HFF-Myc (cell line): ENCODE measurements at regions not wholly inside any gene's neighbourhood (a gene's known extent, or its start where the extent isn't known, plus 50 kb on each side); places are given as distances from the start of the nearest gene placed in this dataset.
"Not testable (repeated sequence)": the region's sequence is repeated elsewhere in the genome, so short reads cannot be mapped to it uniquely, and the experiment has no call there.

Experiments used
- DNase-seq: peaks from one replicate; pipeline ENCODE4 v3.0.0-alpha.2; 2011; ENCODE audit warnings: low read depth; ENCODE audit errors: extremely low read depth
- H3K4me3 ChIP-seq: replicated peaks from 2 replicates; pipeline ENCODE4 v1.5.1; 2011; ENCODE audit warnings: low read depth, mild to moderate bottlenecking, control low read depth, low read length
- TF ChIP-seq, protein P1 (sequence below): IDR thresholded peaks from 2 replicates; pipeline ENCODE4 v1.5.1; 2012; ENCODE audit warnings: mild to moderate bottlenecking, low read depth, low read length, control low read depth; ENCODE audit errors: missing control alignments

GRCh38 chr2:138421315-138421970, 80.1 kb upstream of the SPOPL start:
- DNase-seq, result no peak
- TF ChIP-seq, protein P1, sequence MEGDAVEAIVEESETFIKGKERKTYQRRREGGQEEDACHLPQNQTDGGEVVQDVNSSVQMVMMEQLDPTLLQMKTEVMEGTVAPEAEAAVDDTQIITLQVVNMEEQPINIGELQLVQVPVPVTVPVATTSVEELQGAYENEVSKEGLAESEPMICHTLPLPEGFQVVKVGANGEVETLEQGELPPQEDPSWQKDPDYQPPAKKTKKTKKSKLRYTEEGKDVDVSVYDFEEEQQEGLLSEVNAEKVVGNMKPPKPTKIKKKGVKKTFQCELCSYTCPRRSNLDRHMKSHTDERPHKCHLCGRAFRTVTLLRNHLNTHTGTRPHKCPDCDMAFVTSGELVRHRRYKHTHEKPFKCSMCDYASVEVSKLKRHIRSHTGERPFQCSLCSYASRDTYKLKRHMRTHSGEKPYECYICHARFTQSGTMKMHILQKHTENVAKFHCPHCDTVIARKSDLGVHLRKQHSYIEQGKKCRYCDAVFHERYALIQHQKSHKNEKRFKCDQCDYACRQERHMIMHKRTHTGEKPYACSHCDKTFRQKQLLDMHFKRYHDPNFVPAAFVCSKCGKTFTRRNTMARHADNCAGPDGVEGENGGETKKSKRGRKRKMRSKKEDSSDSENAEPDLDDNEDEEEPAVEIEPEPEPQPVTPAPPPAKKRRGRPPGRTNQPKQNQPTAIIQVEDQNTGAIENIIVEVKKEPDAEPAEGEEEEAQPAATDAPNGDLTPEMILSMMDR, result no peak

GRCh38 chr2:138421971-138422335, 79.6 kb upstream of the SPOPL start:
- TF ChIP-seq, protein P1, result no peak
- DNase-seq, result no peak
- H3K4me3 ChIP-seq, result no peak overlapping the region

More at GRCh38 chr2:138421315-138421970, 80.1 kb upstream of the SPOPL start:
- H3K4me3 ChIP-seq, result no peak overlapping the region

- TF ChIP-seq, protein P1, result no peak
- H3K4me3 ChIP-seq, result no peak overlapping the region
- no peak for DNase-seq
Observed at GRCh38 chr2:138423198-138423597, 78.4 kb upstream of the SPOPL start.

DNA sequence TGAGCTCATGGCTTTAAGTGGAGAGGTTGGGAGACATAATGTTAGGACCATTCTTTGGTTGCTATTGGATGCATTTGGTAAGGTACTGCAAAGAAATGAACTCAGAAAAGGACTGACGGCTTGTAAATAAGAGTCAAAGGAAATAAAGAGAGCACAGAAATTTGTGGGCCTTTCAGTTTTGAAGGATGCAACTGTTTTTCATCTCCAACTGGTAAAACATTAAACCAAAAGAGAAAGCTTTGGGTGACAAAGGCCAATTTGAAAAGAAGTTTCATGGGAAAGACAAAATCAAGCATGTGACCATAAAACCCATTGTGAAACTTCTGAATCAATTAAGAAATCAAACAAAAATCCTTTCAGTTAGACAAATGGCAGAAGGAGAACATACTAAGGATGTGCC, 77.8 kb upstream of the SPOPL start:
- TF ChIP-seq, protein P1, result no peak
- DNase-seq, result no peak
- H3K4me3 ChIP-seq, result no peak overlapping the region

DNA sequence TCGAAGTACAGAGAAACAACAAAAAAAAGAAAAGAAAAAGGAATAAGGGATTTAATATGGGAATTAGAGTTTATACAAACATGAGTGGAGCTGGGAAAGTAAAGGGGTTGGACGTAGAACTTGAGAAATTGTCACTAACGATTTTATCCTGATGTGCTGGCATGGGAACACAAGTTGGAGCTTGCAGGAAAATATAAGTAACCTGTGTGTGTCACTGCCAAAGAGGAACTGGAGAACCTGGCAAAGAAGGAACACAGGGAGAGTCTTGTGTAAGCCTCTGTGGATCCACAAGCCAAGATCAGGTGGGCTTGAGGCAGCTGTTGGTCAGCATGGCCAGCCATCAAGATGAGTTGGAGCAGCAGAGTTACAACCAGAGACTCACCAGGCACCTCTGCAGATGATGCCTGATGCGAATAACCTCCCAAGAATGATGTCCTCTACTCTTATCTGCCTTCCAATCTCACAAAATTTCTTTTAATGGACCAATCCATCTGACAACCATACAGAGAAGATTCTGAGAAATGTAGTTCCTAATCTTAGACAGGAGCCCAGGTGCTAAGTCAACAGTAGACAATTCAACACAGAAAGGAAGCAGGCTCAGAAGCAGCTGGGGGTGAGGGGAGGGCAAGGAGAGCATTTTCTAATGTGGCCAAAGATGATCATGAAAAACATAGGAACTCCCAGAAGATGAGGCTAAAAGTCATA, 77.0 kb upstream of the SPOPL start:
- TF ChIP-seq, protein P1, result no peak
- H3K4me3 ChIP-seq, result no peak overlapping the region
- DNase-seq, result no peak

GRCh38 chr2:138426116-138426515, 75.5 kb upstream of the SPOPL start:
- DNase-seq, H3K4me3 ChIP-seq: not testable (repeated sequence)

- TF ChIP-seq, protein P1, result no peak
- no peak for DNase-seq
- H3K4me3 ChIP-seq, result no peak overlapping the region
Observed at GRCh38 chr2:138428710-138429440, 72.7 kb upstream of the SPOPL start.
